HG03442 (cell line): ENCODE measurements at regions not wholly inside any gene's neighbourhood (a gene's known extent, or its start where the extent isn't known, plus 50 kb on each side); places are given as distances from the start of the nearest gene placed in this dataset.

Experiments
- ATAC-seq: cut with Tn5 transposase; IDR thresholded peaks from one replicate; pipeline ENCODE4 v1.9.1; 2021; ENCODE audit warnings: mild to moderate bottlenecking, moderate library complexity; ENCODE audit not compliant: unreplicated experiment

DNA sequence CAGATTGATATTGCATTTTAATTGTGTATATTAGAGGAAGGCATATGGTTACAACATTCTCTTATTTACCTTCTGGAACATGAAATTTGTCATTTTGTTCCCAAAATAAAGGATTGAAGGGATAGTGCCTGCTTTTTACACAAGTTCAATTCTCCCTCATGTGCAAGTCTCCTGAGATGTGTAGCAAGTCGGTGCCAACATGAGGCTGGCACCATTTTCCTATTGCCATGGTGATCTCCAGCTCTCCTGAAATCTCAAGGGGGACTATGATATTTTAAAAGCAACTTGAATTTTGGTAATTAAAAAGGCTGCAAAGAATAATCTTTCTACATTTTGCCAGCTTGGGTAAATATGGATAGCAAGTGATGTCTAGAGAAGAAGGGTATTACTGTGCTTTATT, 693.3 kb upstream of the WWC1 start:
- no peak for ATAC-seq

DNA sequence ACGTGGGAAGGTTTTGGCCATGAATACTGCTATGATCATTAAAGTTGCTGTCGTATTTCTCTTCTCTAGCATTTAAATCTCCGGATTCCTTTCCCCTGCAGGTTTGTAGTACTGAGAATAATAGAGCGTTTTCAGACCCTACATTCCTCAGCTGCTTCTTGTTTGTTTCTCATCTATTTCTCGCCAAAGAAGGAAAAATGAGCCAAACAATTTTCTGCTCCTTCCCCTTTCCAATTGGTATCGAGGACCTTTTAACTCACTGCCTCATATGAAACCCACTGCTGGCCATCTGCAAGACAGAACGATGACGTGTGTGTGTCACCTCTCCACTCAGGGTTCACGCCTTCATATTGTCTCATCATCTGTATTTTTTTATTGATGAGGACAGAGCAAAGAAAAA, 689.4 kb upstream of the WWC1 start:
- no peak for ATAC-seq

DNA sequence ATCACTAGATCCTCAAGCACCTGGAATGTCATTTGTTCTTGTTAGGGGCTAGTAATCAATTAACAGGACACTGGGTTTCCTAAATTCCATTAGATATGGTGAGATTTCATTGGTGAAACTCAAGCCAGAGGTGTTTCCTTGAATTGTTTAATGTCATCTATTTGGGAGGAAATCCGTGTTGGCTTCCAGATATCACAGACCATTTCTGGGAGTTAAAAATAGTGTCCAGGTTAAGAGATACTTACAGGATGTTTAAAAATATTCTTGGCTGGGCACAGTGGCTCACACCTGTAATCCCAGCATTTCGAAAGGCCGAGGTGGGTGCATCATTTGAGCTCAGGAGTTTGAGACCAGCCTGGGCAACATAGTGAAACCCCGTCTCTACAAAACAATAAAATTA, 688.3 kb upstream of the WWC1 start:
- ATAC-seq, result no peak

DNA sequence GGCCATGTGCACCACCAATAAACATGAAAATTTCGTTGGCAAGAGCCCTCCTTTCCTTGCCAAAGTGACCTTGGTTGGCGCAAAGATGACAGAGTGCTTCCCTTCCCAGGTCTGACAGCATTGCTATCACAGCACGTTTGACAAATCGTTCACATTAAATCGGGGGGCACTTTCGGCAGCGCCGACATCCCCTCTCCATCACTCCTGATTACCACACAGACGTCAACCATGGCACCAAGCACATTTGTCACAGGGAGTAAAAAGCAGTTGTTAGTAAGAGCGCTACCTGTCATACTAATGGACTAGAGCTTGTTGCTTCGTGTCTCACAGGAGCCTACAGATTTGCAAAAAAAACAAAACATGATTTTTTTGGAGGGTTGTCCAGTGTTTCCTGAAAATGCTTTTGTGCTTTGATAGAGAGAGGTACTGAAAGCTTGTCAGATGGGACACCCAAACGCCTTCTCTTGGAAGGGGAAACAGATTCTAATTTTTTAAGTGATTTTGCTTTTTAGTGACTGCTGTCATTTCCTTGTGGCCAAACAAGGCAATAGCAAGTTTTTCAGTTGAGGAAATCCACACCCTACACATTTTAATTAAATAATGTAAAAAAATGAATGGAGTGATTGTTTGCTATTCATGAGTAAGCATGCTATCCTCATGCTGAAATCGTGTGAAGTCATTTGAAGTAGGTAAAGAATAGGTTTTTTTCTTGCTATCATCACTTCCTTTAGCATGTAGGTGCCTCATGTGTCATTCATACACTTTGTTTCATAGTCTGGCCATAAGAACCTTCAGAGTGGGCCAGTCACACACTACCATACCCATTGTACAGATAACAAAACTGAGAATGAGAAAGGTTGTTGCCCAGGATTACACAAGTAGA, 682.8 kb upstream of the WWC1 start:
- no peak for ATAC-seq

DNA sequence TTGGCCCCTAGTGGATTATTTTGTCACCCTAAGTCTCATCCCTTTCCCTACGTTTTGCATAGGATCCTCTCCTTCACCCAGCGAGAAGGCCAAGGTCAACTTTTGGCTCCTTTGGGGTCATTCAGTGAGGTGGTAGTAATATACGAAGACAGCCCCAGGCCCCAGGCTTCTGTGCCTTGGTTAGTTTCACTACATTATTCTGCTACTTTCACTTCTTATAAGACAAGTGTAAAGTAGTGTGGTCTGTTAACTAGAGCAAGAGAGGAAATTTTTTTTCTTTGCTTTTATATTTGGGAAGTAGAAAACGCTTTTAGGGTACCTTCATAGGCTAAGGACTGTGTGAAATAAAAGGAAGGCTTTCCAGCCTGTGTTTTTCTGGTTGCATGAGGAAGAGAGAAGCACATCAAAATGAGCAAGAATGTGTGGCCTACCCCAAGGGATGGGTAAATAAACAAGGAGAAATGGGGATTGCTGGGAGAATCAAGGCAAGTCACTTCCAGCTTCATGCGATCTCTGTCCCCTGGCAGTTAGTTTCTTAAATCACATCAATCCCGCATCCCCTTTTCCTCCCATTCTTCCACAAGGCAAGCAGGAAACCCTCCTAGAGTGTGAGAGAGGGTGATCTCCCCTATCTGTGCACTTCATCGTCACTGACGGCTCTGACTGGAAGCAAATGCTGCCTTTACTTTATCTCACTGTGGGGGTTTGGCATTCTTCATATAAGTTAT, 677.0 kb upstream of the WWC1 start:
- no peak for ATAC-seq

DNA sequence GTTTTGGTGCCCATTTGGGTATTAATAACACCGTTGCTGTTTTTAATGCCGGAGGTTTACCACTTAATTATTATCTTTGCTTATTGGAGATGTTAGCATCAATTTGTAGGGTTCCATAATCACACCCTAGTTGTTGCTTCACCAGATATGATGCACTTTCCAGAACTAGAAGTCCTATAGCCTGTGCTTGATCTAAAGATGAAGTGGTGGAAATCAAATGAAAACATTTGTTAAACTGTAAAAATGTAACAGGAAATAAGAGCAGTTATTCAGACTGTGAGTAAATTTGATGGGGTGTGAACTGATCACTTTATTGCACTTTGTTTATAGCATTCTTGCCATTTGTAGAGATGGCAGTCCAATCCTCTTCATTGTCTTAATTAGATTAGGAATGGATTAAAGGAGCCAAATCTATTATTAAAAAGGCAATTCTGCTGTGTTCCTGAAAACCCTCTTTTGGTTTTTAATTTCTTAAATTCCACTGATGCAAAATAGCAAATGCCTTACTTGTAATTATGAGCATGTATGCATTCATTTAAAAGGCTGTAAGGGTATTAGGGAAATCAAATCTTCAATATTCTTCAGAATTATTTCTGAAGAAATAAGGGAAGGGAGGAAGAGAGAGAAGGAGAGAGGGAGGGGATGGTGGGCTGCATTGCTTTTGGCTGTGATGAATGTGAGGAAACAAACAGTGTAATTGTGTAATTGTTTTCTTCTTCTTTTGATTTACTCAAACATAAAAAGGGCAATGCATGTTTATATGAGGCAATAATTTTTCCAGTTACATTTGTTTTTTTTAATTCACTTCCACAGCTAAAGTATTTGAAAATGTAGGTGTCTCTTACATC, 675.2 kb upstream of the WWC1 start:
- ATAC-seq, result no peak

DNA sequence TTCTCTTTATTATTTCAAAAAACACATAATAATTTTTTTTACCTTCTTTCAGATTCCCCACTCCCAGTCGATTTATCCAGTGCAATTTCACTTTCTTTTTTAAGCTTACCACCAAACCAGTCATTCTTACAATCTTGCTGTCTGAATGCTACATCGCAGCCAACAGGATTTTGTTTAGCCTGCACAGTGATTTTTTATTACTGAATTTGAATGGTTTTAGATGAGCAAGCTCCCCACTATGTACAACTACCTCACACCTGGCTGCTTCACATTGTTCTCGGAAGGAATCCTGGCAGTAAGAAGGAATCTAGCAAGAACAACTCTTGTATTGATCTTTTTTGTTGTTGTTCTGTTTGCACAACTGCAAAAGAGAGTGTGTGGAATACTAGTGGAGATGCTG, 668.1 kb upstream of the WWC1 start:
- ATAC-seq, result no peak

DNA sequence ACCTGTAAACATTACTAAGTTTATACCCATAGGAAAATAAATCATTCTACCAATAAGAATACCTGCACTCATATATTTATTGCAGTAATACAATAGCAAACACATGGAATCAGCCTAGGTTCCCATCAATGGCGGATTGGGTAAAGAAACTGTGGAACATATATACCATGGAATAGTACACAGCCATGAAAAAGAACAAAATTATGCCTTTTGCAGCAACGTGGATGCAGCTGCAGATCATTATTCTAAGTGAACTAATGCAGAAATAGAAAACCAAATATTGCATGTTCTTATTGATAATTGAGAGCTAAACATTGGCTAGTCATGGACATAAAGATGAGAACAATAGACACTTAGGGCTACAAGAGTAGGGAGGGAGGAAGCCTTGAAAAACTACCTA, 667.4 kb upstream of the WWC1 start:
- no peak for ATAC-seq

DNA sequence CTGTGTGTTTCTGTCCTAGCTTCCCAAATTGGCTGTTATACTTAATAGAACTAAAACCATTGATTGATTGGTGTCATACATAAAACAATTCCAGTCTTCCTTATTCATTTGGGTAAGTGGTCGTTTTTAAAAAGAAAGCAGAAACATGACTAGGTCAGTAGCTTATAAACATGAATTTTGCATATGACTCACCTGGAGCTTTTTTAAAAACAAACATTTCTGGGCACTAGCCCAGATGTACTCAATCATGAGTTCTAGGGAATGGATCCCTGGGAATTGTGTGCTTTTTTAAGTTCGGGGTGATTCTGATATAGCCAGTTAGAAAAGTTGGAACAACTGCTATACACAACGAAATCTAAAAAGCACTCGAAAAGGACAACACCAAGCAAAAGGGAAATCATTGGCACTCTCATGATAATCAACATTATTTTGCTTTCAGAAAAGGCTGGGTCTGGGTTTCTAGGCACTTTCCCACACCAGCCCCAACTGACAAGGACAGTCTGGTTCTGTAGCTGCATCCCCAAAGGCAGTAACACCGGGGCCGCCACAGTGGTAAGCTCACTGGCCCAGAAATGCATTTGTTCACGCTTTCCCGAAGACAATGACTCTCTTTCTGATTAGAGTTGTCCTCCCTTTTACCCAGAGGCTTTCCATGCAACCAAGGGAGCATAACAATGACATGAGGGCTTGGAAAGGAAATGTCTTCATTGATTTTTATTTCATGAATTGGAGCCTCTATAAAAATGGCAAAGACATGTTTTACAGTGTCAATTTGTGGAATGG, 664.9 kb upstream of the WWC1 start:
- ATAC-seq, result no peak

DNA sequence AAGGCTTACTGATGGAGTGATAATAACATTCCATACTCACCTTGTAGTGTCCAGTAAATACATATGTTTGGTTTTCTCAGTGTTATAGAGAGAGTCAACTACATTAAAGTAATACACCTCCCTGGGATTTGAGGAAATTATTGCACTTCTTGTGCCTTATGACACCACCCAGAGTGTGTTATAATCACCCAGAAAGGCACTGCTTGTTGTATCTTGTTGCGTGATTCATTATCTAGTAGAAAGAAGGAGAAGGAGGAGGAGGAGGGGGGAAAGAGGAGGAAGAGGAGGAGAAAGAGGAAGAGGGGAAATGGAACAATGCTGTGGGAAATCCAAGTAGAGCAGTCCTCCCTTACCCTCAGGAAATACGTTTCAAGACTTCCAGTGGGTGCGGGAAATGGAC, 661.8 kb upstream of the WWC1 start:
- no peak for ATAC-seq

DNA sequence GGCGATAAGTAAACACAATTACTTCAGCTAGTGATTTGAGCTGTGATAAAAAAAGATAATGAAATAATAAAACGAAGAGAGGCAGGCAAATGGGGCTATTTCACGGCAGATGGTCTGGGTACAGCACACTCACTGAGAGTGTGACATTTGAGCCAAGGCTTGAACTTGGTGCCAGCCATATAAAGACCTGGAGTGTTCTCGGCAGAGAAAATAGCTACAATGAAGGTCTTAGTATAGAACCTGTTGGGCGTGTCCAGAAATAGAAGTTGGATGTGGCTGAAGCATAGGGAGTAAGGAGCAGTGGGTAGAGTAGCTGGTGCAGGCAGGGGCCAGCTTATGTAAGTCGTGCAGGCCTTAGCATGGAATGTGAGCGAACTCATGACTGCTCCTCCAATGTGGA, 660.3 kb upstream of the WWC1 start:
- ATAC-seq, result no peak

DNA sequence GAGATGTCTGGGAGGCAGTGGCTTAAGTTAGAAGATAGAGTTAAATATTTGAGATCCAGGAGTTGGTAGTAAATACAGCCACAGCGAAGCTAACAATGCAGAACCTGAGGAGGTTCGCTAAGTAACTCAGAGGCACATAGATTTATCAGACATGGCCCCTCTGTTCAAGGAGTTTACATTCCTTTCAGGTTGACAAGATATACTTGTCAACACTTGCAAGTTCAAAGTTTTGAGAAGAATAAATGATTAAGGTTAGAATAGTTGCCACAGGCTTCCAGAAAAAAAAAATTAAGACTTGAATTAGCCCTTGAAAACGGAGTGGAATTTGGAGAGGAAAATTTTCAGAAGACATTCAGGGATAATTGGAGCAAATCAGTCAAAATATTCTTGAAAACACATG, 658.3 kb upstream of the WWC1 start:
- ATAC-seq, result no peak

DNA sequence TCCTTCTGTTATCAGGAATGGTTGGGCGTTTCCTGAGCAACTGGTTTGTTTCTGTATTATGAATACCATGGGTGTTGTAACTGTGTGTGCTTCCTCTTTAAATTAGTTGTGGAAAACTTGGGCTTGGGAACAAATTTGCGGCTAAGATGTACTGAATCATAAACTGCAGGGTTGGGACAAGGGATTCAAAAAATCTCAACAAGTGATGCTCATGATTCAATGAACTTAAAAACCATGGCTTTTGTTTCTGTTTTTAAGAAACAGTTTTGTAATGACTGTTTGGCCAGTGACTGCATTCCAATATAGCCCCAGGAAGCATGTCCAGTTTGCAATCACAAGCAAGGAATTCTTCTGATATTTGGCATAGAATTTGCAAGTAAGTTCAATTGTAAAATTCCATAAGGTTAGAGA, 657.5 kb upstream of the WWC1 start:
- ATAC-seq, result no peak

DNA sequence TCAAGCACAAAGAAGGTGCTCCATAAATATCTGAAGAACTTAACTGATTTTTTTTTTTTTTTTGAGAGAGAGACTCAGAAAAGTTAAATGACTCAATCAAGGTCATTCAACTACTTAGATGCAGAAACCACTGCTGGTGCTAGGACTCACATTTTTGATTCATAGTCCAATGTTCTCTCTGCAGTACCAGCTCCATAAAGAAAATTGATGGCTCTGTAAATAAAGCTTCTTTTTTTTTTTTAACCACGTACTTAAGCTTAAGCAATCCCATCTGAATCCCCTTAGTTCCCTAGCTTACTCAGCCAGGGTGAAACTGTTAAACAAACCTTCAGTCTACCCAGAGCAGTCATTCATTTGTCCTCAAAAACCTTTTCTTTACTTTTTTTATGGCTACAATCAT, 657.0 kb upstream of the WWC1 start:
- no peak for ATAC-seq

DNA sequence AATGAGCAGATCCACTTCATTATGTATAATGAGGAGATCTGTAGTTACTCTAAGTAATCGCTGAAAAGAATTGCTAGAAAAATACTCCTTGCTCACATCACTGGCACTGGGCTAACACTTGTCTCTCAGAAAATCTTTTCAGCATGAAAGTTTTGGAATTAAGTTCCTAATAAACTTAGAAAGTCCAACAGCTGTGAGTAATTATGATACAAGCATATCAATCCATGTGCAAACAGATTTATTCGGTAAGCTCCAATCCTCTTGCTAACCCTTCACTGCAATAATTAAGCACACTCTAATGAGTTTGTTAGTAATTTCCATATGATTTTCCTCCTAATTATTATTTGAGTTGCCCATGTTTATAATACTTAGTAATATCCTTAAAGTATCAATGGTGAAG, 652.6 kb upstream of the WWC1 start:
- no peak for ATAC-seq

DNA sequence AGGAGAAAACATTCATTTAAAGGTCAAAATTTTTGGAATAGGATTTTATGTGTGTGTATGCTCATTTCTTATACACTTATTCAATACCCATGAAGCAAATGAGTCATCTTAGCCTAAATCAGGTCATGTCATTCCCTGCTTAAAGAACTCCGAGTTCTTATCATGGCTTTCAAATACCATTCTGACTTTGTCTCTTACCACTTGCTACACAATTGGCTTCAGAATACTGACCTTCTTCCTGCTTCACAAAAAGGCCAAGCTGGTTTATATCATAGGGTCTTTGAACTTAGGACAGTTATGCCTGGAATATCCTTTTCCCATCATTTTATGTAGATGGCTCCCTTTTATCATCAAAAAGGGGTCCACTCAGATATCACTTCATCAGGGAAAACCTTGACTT, 652.2 kb upstream of the WWC1 start:
- no peak for ATAC-seq

DNA sequence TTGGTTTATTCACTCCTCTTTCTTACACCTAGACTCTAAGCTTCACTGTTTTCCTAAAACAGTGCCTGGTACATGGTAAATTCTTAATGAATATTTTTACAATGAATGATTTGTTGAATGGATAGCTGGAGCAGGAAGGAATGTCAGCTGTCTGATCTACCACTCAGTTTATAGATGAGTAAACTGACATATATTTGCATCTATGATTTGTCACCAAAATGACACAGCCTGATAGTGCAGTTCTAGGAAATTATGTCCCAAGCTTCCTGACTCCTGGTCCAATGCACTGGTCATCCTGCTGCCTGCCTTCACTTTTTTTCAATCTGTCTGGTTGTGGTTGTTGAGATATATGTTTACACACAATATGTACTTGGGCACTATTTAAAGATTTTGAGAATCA, 651.7 kb upstream of the WWC1 start:
- ATAC-seq, result no peak

DNA sequence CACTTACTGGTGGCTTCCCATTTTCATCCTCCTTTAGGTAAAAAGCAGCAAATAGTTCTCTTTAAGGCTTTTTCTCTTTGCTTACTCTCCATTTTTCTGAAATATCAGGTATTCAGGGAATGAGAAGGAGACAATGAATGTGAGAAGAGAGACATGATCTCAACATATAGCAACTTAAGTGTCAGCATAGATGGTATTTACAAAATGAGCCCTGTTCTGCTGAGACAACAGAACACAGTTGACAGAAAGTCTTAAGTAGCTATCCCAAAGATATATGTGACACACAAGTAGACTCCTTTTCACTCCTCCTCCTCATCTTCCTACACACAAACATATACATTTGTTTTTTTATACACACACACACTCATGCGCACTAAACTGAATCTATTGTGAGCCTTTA, 649.3 kb upstream of the WWC1 start:
- no peak for ATAC-seq

DNA sequence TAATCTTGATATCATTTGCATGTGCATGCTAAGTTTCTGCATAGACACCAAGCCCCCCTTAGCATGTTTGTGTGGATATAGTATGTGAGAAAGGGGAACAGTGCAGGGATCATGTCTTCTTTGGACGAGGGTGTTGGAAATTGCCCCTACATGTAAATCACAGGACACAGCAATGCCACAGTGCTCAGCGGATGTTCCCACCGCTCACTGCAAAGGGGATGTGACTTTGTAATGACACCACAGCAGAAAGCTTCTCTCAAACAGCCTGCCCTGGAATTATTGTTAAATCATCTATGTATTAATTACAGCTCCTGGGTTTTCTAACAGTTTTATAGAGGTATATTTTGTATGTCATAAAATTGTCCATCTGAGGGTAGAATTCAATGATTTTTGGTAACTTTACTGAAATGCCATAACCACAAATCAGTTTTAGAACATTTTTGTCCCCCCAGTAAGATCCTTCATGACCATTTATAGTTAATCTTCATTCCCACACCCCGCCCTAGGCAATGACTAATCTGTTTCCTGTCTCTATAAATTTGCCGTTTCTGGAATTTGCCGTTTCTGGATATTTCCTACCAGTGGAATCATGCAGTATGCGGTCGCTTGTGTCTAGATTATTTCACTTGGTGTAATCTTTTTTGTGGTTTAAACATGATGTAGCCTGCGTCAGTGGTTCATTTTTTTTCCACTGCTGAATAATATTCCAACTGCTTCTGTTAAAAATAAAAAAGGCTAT, 648.5 kb upstream of the WWC1 start:
- ATAC-seq, result no peak

DNA sequence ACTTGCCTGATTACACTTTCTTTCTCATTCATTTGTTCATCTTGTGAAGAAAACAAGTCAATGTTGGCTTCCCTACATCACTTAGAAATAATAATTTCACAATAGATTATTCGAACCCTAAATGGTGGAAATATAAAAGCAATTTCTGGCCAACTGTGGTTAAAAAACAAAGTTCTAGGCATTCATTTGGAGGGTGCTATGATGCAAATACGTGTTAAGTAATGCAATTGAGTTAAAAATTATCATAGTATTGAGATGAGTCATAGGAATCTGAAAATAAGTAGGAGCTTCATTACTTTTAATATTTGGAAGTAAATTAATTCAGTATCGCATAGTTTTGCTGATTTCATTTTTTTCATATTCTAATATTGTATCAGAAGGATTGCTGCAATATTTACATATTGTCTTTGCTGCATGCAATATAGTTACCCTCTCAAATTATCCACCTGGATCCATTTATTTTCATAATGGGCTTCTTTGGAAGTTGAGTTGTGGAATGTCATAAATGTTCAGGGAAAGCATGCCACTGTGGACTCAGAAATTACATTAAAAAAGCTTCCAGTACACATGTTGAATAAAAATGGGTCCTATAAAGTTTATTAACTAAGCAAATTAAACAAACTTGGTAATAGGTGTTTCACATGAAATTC, 647.7 kb upstream of the WWC1 start:
- no peak for ATAC-seq
